HCT116 (cell line): ENCODE measurements at regions not wholly inside any gene's neighbourhood (a gene's known extent, or its start where the extent isn't known, plus 50 kb on each side); places are given as distances from the start of the nearest gene placed in this dataset.

ENCODE experiments used
- ATAC-seq: fragments of 200-7000 bp; cut with Tn5 transposase; 2 replicates; pipeline ENCODE4 v1.9.1; 2020; ENCODE audit warnings: mild to moderate bottlenecking, moderate library complexity
- BruUV-seq: library from RNA; stranded (reverse); fragments of 400-500 nt; replicated peaks from 2 replicates; lab custom pipeline; 2021; lab: Mats Ljungman, UMichigan
- CTCF ChIA-PET: fragments of 300-600 bp; sonication (Branson Sonifier 250); formaldehyde crosslinking; loops from one replicate; lab custom pipeline; 2021; ENCODE audit warnings: antibody characterized with exemption; lab: Charles Lee
- POLR2A ChIA-PET: fragments of 300-600, 350-600 bp; sonication (Branson Sonifier 250); formaldehyde crosslinking; loops from one replicate; lab custom pipeline; 2021; ENCODE audit warnings: antibody characterized with exemption; lab: Charles Lee
- RAD21 ChIA-PET, 2 experiments: fragments of 300-600 bp; sonication (Branson Sonifier 250); formaldehyde crosslinking; loops; one replicate each; lab custom pipeline; 2023; ENCODE audit warnings: low total read pairs in 2 of 2; ENCODE audit not compliant: uncharacterized antibody in 2 of 2, unreplicated experiment in 2 of 2, low non-redundant PET in 1 of 2; lab: Charles Lee
- DNase-seq: peaks from one replicate; pipeline ENCODE4 v3.0.0-alpha.2; 2010; ENCODE audit warnings: low read depth, low spot score
- H2AFZ ChIP-seq: fragments of 200-600 bp; shearing (Covaris generic), sonication (generic); 2 replicates; pipeline ENCODE4 v1.6.1; 2017; ENCODE audit warnings: low read depth, mixed run types, mixed read lengths, antibody characterized with exemption, low read length; ENCODE audit not compliant: poor library complexity, severe bottlenecking
- H3K27ac ChIP-seq: 2 replicates; pipeline ENCODE4 v1.5.1; 2012; ENCODE audit warnings: low read depth, low read length
- H3K27me3 ChIP-seq: fragments of 200-600 bp; sonication (generic); 2 replicates; pipeline ENCODE4 v1.6.1; 2016; ENCODE audit warnings: mixed run types, low read length, mixed read lengths; ENCODE audit not compliant: insufficient read depth
- H3K36me3 ChIP-seq, 2 experiments: fragments of 200-500 bp in 1 of 2; fragments of 200-600 bp in 1 of 2; sonication (Bioruptor generic) in 1 of 2; sonication (generic) in 1 of 2; 2 replicates each; pipeline versions ENCODE4 v1.5.1 to v1.6.1; 2014 to 2016; ENCODE audit warnings: low read length in 2 of 2, inconsistent platforms in 1 of 2, mixed read lengths in 1 of 2, mixed run types in 1 of 2; ENCODE audit not compliant: insufficient read depth in 2 of 2, control insufficient read depth in 1 of 2
- H3K4me1 ChIP-seq, 2 experiments: fragments of 200-600 bp in 1 of 2; sonication (generic) in 1 of 2; 2 replicates each; pipeline versions ENCODE4 v1.5.1 to v1.6.1; 2012 to 2017; ENCODE audit warnings: low read length in 2 of 2, inconsistent platforms in 1 of 2, mild to moderate bottlenecking in 1 of 2, mixed read lengths in 1 of 2, mixed run types in 1 of 2, moderate library complexity in 1 of 2; ENCODE audit not compliant: insufficient read depth in 2 of 2, control insufficient read depth in 1 of 2
- H3K4me2 ChIP-seq: fragments of 200-600 bp; sonication (generic); 2 replicates; pipeline ENCODE4 v1.6.1; 2017; ENCODE audit warnings: mixed run types, low read length, mixed read lengths
- H3K4me3 ChIP-seq, 2 experiments: fragments of 200-600 bp in 1 of 2; sonication (generic) in 1 of 2; replicated peaks in 1 of 2; 2 replicates each; pipeline ENCODE4 v1.5.1; 2011 to 2016; ENCODE audit warnings: low read length in 2 of 2, control low read depth in 1 of 2, low read depth in 1 of 2, mild to moderate bottlenecking in 1 of 2, mixed read lengths in 1 of 2, mixed run types in 1 of 2
- H3K79me2 ChIP-seq: fragments of 200-600 bp; sonication (generic); 2 replicates; pipeline ENCODE4 v1.6.1; 2017; ENCODE audit warnings: mild to moderate bottlenecking, mixed run types, low read length, moderate library complexity, mixed read lengths; ENCODE audit not compliant: insufficient read depth
- H3K9ac ChIP-seq: fragments of 200-600 bp; sonication (generic); 2 replicates; pipeline ENCODE4 v1.6.1; 2016; ENCODE audit warnings: low read length, mixed read lengths
- H3K9me2 ChIP-seq: fragments of 200-600 bp; sonication (generic), shearing (Covaris generic); 2 replicates; pipeline ENCODE4 v1.6.1; 2017; ENCODE audit warnings: mixed run types, mild to moderate bottlenecking, moderate library complexity; ENCODE audit not compliant: insufficient read depth
- H3K9me3 ChIP-seq, 2 experiments: fragments of 200-500 bp in 1 of 2; fragments of 200-600 bp in 1 of 2; sonication (Bioruptor generic) in 1 of 2; sonication (generic) in 1 of 2; 2 replicates each; pipeline ENCODE4 v1.6.1; 2014 to 2017; ENCODE audit warnings: low read length in 2 of 2, mixed read lengths in 2 of 2, inconsistent platforms in 1 of 2, low read depth in 1 of 2, mild to moderate bottlenecking in 1 of 2, mixed run types in 1 of 2, moderate library complexity in 1 of 2; ENCODE audit not compliant: control insufficient read depth in 1 of 2, insufficient read depth in 1 of 2
- H4K20me1 ChIP-seq: fragments of 200-600 bp; sonication (generic), shearing (Covaris generic); 2 replicates; pipeline ENCODE4 v1.6.1; 2017; ENCODE audit warnings: mixed run types, mild to moderate bottlenecking, moderate library complexity; ENCODE audit not compliant: insufficient read depth
- CTCF ChIP-seq, 3 experiments: fragments of 200-600 bp in 1 of 3; sonication (generic) in 1 of 3; IDR thresholded peaks in 2 of 3; conservative IDR thresholded peaks in 1 of 3; 2 replicates each; pipeline ENCODE4 v1.5.1; 2012 to 2017; ENCODE audit warnings: low read depth in 2 of 3, low read length in 2 of 3, antibody characterized with exemption in 1 of 3, borderline replicate concordance in 1 of 3, control low read depth in 1 of 3, mild to moderate bottlenecking in 1 of 3, mixed read lengths in 1 of 3, mixed run types in 1 of 3, moderate library complexity in 1 of 3; ENCODE audit not compliant: insufficient read depth in 1 of 3
- EGR1 ChIP-seq: IDR thresholded peaks from 2 replicates; pipeline ENCODE4 v1.6.1; 2012; ENCODE audit warnings: low read depth
- JUND ChIP-seq: IDR thresholded peaks from 2 replicates; pipeline ENCODE4 v1.6.1; 2012
- MAX ChIP-seq: IDR thresholded peaks from 2 replicates; pipeline ENCODE4 v1.6.1; 2012
- POLR2A ChIP-seq: IDR thresholded peaks from 2 replicates; pipeline ENCODE4 v1.7.0; 2011; ENCODE audit warnings: borderline replicate concordance; ENCODE audit not compliant: insufficient read depth, insufficient read length; ENCODE audit errors: extremely low read depth
- POLR2AphosphoS5 ChIP-seq: IDR thresholded peaks from 2 replicates; pipeline ENCODE4 v1.6.1; 2011; ENCODE audit warnings: mild to moderate bottlenecking, low read depth, low read length, moderate library complexity
- ZFX ChIP-seq: fragments of 450-650 bp; IDR thresholded peaks from 2 replicates; pipeline ENCODE4 v1.6.1; 2017
- ZNF274 ChIP-seq: fragments of 200-500 bp; sonication (Bioruptor generic); IDR thresholded peaks from 2 replicates; pipeline ENCODE4 v1.6.1; 2014; ENCODE audit warnings: mild to moderate bottlenecking, low read depth, low read length, inconsistent platforms
- intact Hi-C: fragments of 100-400 bp; cut with micrococcal nuclease; formaldehyde crosslinking; loops from 2 replicates; pipeline ENCODE4 v1.10.0; 2022

- ChIA-PET POLR2A (no interaction called here), RAD21 (no interaction called here), CTCF (no interaction called here)
- Histone ChIP-seq H3K9ac (no peak overlapping the region), H3K4me2 (no peak overlapping the region), H3K4me3 (no peak overlapping the region), H3K9me2 (no peaks in the 10 kb centered on the region), H3K4me1 (no peaks in the 10 kb centered on the region), H3K27me3 (peaks cover 71% of the 10 kb centered on the region), H3K79me2 (no peaks in the 10 kb centered on the region), H3K27ac (no peak overlapping the region), H3K36me3 (no peaks in the 10 kb centered on the region), H3K9me3 (no peaks in the 10 kb centered on the region), H4K20me1 (no peaks in the 10 kb centered on the region), H2AFZ (no peak overlapping the region)
- ATAC-seq (no peak), DNase-seq (no peak)
- no TSS peak for BruUV-seq
- TF ChIP-seq POLR2AphosphoS5 (no peak), POLR2A (no peak), EGR1 (no peak), CTCF (IDR thresholded peaks at IDR 0.05 in 2 of 3, conservative IDR thresholded peaks at IDR 0.05 in 1 of 3; ENCODE audit: borderline replicate concordance in 1 of 3, insufficient read depth in 1 of 3, low read depth in 2 of 3, low read length in 2 of 3) (no peak), MAX (no peak), ZFX (no peak), JUND (no peak), ZNF274 (no peak)
- intact Hi-C loops, result no loop called here
These were observed 186.1 kb upstream of the E2F8 start for GRCh38 chr11:19426756-19427403.
